Body of pancreas (tissue), 4 donors: ENCODE measurements at regions not wholly inside any gene's neighbourhood (a gene's known extent, or its start where the extent isn't known, plus 50 kb on each side); places are given as distances from the start of the nearest gene placed in this dataset.

Experiments
- POLR2A ChIP-seq, 3 donors: fragments of 450-650 bp; IDR thresholded peaks; one replicate each; pipeline ENCODE4 v1.6.1; 2016; ENCODE audit warnings: antibody characterized with exemption in 3 of 3, mild to moderate bottlenecking in 2 of 3
- TF ChIP-seq, protein P1 (sequence below), 7 experiments: fragments of 450-650 bp in 4 of 7; fragments of 200-600 bp in 3 of 7; sonication (generic) in 3 of 7; IDR thresholded peaks; one replicate each; pipeline ENCODE4 v1.5.1; 2016 to 2019; ENCODE audit warnings: antibody characterized with exemption in 7 of 7

DNA sequence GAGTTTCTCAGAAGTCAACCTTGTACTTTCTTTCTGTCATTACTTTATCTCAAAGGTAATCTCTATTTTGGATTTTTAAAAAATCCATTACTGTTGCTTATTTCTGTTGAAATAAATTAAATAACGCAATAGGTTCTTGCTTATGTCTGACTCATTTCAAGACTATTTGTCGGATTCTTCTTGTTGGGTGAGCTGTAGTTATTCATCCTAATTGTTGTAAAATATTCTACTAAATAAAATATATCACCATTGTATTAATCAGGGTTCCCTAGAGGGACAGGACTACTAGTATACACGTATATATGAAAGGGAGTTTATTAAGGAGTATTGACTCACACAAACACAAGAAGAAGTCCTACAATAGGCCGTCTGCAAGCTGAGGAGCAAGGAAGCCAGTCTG lies 403.9 kb upstream of the CYRIA start:
- TF ChIP-seq, protein P1, sequence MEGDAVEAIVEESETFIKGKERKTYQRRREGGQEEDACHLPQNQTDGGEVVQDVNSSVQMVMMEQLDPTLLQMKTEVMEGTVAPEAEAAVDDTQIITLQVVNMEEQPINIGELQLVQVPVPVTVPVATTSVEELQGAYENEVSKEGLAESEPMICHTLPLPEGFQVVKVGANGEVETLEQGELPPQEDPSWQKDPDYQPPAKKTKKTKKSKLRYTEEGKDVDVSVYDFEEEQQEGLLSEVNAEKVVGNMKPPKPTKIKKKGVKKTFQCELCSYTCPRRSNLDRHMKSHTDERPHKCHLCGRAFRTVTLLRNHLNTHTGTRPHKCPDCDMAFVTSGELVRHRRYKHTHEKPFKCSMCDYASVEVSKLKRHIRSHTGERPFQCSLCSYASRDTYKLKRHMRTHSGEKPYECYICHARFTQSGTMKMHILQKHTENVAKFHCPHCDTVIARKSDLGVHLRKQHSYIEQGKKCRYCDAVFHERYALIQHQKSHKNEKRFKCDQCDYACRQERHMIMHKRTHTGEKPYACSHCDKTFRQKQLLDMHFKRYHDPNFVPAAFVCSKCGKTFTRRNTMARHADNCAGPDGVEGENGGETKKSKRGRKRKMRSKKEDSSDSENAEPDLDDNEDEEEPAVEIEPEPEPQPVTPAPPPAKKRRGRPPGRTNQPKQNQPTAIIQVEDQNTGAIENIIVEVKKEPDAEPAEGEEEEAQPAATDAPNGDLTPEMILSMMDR (IDR thresholded peaks at IDR 0.05), result no peak
- TF ChIP-seq POLR2A (IDR thresholded peaks at IDR 0.05), result no peak
